Neural cell (in vitro differentiated cells): ENCODE measurements at regions not wholly inside any gene's neighbourhood (a gene's known extent, or its start where the extent isn't known, plus 50 kb on each side); places are given as distances from the start of the nearest gene placed in this dataset.
"Not testable (repeated sequence)": the region's sequence is repeated elsewhere in the genome, so short reads cannot be mapped to it uniquely, and the experiment has no call there.

ENCODE experiments used
- H2AFZ ChIP-seq: fragments of 200-600, 300-800 bp; sonication (generic), shearing (Covaris generic); 2 replicates; pipeline ENCODE4 v1.6.0; 2014; ENCODE audit warnings: low read depth, mild to moderate bottlenecking, antibody characterized with exemption, low read length, moderate library complexity
- H3F3A ChIP-seq: fragments of 200-600 bp; shearing (Covaris generic); 2 replicates; pipeline ENCODE4 v1.6.1; 2016; ENCODE audit warnings: mild to moderate bottlenecking, moderate library complexity, mixed read lengths, antibody characterized with exemption, low read length; ENCODE audit not compliant: insufficient read depth, poor library complexity, severe bottlenecking
- H3K27ac ChIP-seq: fragments of 200-600, 300-800 bp; sonication (generic), shearing (Covaris generic); 2 replicates; pipeline ENCODE4 v1.5.1; 2014; ENCODE audit warnings: mild to moderate bottlenecking, low read length, moderate library complexity
- H3K27me3 ChIP-seq: fragments of 300-800, 200-600 bp; sonication (generic), shearing (Covaris generic); 2 replicates; pipeline ENCODE4 v1.6.0; 2014; ENCODE audit warnings: mild to moderate bottlenecking, low read depth, low read length, moderate library complexity; ENCODE audit not compliant: insufficient read depth
- H3K36me3 ChIP-seq: fragments of 300-800, 200-600 bp; sonication (generic), shearing (Covaris generic); 2 replicates; pipeline ENCODE4 v1.5.1; 2014; ENCODE audit warnings: mild to moderate bottlenecking, antibody characterized with exemption, low read length, moderate library complexity; ENCODE audit not compliant: insufficient read depth
- H3K4me2 ChIP-seq: fragments of 300-800, 200-600 bp; sonication (generic), shearing (Covaris generic); 2 replicates; pipeline ENCODE4 v1.6.0; 2014; ENCODE audit warnings: mild to moderate bottlenecking, low read length
- H3K4me3 ChIP-seq: fragments of 300-800, 200-600 bp; sonication (generic), shearing (Covaris generic); 2 replicates; pipeline ENCODE4 v1.5.1; 2014; ENCODE audit warnings: mild to moderate bottlenecking, low read length, moderate library complexity
- H3K79me2 ChIP-seq: fragments of 200-600 bp; shearing (Covaris generic); replicated peaks from 2 replicates; pipeline ENCODE4 v1.6.0; 2014; ENCODE audit warnings: mild to moderate bottlenecking, low read length, moderate library complexity; ENCODE audit not compliant: insufficient read depth
- H3K9ac ChIP-seq: fragments of 300-800, 200-600 bp; sonication (generic), shearing (Covaris generic); 2 replicates; pipeline ENCODE4 v1.6.1; 2016; ENCODE audit warnings: mild to moderate bottlenecking, low read length, mixed read lengths
- H3K9me2 ChIP-seq: fragments of 200-600 bp; shearing (Covaris generic); 2 replicates; pipeline ENCODE4 v1.6.1; 2016; ENCODE audit warnings: mild to moderate bottlenecking, low read length, mixed read lengths; ENCODE audit not compliant: insufficient read depth
- H3K9me3 ChIP-seq: fragments of 200-600, 300-800 bp; sonication (generic), shearing (Covaris generic); 2 replicates; pipeline ENCODE4 v1.6.1; 2016; ENCODE audit warnings: mild to moderate bottlenecking, mixed run types, low read length, moderate library complexity, mixed read lengths
- H4K20me1 ChIP-seq: fragments of 200-600 bp; shearing (Covaris generic); 2 replicates; pipeline ENCODE4 v1.6.1; 2016; ENCODE audit warnings: mild to moderate bottlenecking, mixed run types; ENCODE audit not compliant: insufficient read depth
- EP300 ChIP-seq: fragments of 450-650 bp; conservative IDR thresholded peaks from 2 replicates; pipeline ENCODE4 v1.6.1; 2014; ENCODE audit warnings: antibody characterized with exemption, mild to moderate bottlenecking, moderate library complexity; ENCODE audit not compliant: poor library complexity, severe bottlenecking
- EZH2 ChIP-seq: fragments of 200-600, 300-800 bp; shearing (Covaris generic), sonication (generic); IDR thresholded peaks from 2 replicates; pipeline ENCODE4 v1.6.1; 2014; ENCODE audit warnings: antibody characterized with exemption, low read length, borderline replicate concordance, mild to moderate bottlenecking; ENCODE audit not compliant: insufficient read depth, poor library complexity, severe bottlenecking
- POLR2AphosphoS5 ChIP-seq: IDR thresholded peaks from 2 replicates; pipeline ENCODE4 v1.6.1; 2012
- RAD21 ChIP-seq: fragments of 450-650 bp; conservative IDR thresholded peaks from 2 replicates; pipeline ENCODE4 v1.6.1; 2014; ENCODE audit warnings: antibody characterized with exemption, mild to moderate bottlenecking, moderate library complexity
- SMC3 ChIP-seq: fragments of 450-650 bp; conservative IDR thresholded peaks from 2 replicates; pipeline ENCODE4 v1.6.1; 2014; ENCODE audit warnings: antibody characterized with exemption, mild to moderate bottlenecking, moderate library complexity; ENCODE audit not compliant: poor library complexity
- TAF1 ChIP-seq: IDR thresholded peaks from 2 replicates; pipeline ENCODE4 v1.6.1; 2012; ENCODE audit warnings: low read depth
- TF ChIP-seq, protein P1 (sequence below): fragments of 450-650 bp; IDR thresholded peaks from 2 replicates; pipeline ENCODE4 v1.5.1; 2014; ENCODE audit warnings: antibody characterized with exemption, mild to moderate bottlenecking, moderate library complexity; ENCODE audit not compliant: poor library complexity, severe bottlenecking
- TF ChIP-seq, protein P2 (sequence below): IDR thresholded peaks from 2 replicates; pipeline ENCODE4 v1.6.1; 2012; ENCODE audit warnings: borderline replicate concordance

DNA sequence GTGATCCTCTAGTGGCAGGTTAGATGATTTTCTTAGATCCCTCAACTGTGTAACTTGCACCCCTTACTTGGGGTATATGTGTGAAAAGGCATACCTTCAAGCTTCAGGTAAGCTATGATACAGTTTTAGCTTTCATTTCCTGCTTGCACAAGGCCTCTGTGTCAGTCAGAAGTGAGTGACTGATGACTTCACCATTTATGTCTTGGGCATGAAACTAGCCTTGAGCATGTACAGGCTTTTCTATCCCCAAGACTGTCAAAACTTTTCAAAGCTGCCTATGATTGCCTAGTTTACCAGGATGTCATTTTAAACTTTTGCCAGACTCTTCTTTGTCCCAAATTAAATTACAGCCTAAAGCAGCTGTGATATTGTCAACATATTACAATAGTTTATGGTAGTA, 286.1 kb upstream of the CNTN5 start:
- Histone ChIP-seq H3K9me3 (no peaks in the 10 kb centered on the region), H3K27ac (no peak overlapping the region), H4K20me1 (no peaks in the 10 kb centered on the region), H3K36me3 (no peaks in the 10 kb centered on the region), H3F3A (no peaks in the 10 kb centered on the region), H3K9ac (no peak overlapping the region), H3K9me2 (no peaks in the 10 kb centered on the region), H3K79me2 (no peaks in the 10 kb centered on the region), H2AFZ (no peak overlapping the region), H3K27me3 (no peaks in the 10 kb centered on the region), H3K4me3 (no peak overlapping the region), H3K4me2 (no peak overlapping the region)
- TF ChIP-seq, protein P1, sequence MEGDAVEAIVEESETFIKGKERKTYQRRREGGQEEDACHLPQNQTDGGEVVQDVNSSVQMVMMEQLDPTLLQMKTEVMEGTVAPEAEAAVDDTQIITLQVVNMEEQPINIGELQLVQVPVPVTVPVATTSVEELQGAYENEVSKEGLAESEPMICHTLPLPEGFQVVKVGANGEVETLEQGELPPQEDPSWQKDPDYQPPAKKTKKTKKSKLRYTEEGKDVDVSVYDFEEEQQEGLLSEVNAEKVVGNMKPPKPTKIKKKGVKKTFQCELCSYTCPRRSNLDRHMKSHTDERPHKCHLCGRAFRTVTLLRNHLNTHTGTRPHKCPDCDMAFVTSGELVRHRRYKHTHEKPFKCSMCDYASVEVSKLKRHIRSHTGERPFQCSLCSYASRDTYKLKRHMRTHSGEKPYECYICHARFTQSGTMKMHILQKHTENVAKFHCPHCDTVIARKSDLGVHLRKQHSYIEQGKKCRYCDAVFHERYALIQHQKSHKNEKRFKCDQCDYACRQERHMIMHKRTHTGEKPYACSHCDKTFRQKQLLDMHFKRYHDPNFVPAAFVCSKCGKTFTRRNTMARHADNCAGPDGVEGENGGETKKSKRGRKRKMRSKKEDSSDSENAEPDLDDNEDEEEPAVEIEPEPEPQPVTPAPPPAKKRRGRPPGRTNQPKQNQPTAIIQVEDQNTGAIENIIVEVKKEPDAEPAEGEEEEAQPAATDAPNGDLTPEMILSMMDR = no peak
- TF ChIP-seq SMC3 (no peak), POLR2AphosphoS5 (no peak)

DNA sequence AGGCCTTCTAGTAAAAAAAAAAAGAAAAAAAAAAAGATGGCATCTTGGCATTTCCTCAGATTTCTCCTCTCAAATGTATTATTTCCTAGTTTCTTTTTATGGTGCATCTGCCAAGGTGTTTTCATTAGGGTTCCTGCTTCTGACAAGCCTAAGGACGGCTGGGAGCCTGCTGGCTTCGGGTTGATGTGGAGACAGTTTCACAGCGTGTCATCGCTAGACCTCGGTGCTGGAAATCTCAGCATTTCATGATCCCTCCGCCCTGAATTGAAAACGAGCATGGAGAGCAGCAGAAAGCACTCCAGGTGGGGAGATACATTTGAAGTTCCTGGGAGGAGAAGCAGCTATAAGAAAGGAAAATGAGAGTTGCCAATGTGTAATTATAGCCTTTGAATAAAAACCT, 283.9 kb upstream of the CNTN5 start:
- no peak overlapping the region for H2AFZ ChIP-seq
- H3K4me2 ChIP-seq = peak overlapping the region; percentile 36
- H4K20me1 ChIP-seq = no peaks in the 10 kb centered on the region
- H3K9ac ChIP-seq = no peak overlapping the region
- TF ChIP-seq POLR2AphosphoS5 = peak; percentile 72
- TF ChIP-seq EZH2 = no peak
- TF ChIP-seq RAD21 = no peak
- TF ChIP-seq EP300 = peak; percentile 69
- no peak for TF ChIP-seq TAF1
- TF ChIP-seq, protein P2, sequence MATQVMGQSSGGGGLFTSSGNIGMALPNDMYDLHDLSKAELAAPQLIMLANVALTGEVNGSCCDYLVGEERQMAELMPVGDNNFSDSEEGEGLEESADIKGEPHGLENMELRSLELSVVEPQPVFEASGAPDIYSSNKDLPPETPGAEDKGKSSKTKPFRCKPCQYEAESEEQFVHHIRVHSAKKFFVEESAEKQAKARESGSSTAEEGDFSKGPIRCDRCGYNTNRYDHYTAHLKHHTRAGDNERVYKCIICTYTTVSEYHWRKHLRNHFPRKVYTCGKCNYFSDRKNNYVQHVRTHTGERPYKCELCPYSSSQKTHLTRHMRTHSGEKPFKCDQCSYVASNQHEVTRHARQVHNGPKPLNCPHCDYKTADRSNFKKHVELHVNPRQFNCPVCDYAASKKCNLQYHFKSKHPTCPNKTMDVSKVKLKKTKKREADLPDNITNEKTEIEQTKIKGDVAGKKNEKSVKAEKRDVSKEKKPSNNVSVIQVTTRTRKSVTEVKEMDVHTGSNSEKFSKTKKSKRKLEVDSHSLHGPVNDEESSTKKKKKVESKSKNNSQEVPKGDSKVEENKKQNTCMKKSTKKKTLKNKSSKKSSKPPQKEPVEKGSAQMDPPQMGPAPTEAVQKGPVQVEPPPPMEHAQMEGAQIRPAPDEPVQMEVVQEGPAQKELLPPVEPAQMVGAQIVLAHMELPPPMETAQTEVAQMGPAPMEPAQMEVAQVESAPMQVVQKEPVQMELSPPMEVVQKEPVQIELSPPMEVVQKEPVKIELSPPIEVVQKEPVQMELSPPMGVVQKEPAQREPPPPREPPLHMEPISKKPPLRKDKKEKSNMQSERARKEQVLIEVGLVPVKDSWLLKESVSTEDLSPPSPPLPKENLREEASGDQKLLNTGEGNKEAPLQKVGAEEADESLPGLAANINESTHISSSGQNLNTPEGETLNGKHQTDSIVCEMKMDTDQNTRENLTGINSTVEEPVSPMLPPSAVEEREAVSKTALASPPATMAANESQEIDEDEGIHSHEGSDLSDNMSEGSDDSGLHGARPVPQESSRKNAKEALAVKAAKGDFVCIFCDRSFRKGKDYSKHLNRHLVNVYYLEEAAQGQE = peak; percentile 69
- no peaks in the 10 kb centered on the region for H3K36me3 ChIP-seq
- no peaks in the 10 kb centered on the region for H3K9me2 ChIP-seq
- no peaks in the 10 kb centered on the region for H3F3A ChIP-seq
- H3K79me2 ChIP-seq = no peaks in the 10 kb centered on the region
- peak overlapping the region; percentile 33 for H3K4me3 ChIP-seq
- peak overlapping the region; percentile 39 for H3K27ac ChIP-seq
- H3K9me3 ChIP-seq = no peaks in the 10 kb centered on the region
- H3K27me3 ChIP-seq = no peaks in the 10 kb centered on the region

DNA sequence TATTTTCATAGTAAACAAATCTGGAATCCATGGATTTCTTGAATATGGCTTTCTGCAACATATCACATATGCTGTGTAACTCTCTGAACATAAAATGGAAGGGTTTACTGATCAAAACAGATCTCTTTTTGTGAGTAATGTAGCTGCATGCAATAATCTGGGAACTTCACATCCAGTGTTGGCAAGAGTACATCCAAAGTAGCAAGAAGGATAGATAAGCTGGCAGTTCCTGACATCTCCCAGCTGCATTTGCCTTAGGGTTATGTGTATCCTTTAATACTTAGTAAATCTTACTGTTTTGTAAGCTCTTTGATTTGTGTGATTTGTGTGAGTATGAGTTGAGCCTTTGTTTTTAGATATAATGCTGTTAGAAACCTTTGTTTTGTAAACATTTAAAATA, 280.4 kb upstream of the CNTN5 start:
- H2AFZ ChIP-seq = no peak overlapping the region
- no peak overlapping the region for H3K9ac ChIP-seq
- TF ChIP-seq, protein P2 = no peak
- H3K4me2 ChIP-seq = no peak overlapping the region
- H3K9me3 ChIP-seq = no peaks in the 10 kb centered on the region
- H3K27ac ChIP-seq = no peak overlapping the region
- no peaks in the 10 kb centered on the region for H3K27me3 ChIP-seq
- H3K79me2 ChIP-seq = no peaks in the 10 kb centered on the region
- H3K36me3 ChIP-seq = no peaks in the 10 kb centered on the region
- H3K9me2 ChIP-seq = no peaks in the 10 kb centered on the region
- no peaks in the 10 kb centered on the region for H3F3A ChIP-seq
- no peak overlapping the region for H3K4me3 ChIP-seq
- H4K20me1 ChIP-seq = no peaks in the 10 kb centered on the region

DNA sequence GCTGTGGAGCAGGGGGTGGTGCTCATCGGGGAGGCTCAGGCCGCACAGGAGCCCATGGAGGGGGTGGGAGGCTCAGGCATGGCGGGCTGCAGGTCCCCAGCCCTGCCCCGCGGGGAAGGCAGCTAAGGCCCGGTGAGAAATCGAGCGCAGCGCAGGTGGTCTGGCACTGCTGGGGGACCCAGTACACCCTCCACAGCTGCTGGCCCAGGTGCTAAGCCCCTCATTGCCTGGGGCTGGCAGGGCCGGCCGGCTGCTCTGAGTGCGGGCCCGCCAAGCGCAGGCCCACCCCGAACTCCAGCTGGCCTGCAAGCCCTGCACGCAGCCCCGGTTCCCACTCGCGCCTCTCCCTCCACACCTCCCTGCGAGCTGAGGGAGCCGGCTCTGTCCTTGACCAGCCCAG, 257.3 kb upstream of the CNTN5 start:
- not testable (repeated sequence) for H3K4me2 ChIP-seq, H3K36me3 ChIP-seq, H3K9me3 ChIP-seq, H3K9ac ChIP-seq, H3K27ac ChIP-seq, H3F3A ChIP-seq, H4K20me1 ChIP-seq, H3K79me2 ChIP-seq, H3K4me3 ChIP-seq, H3K9me2 ChIP-seq, H2AFZ ChIP-seq, H3K27me3 ChIP-seq
